H9 (cell line): ENCODE measurements at regions not wholly inside any gene's neighbourhood (a gene's known extent, or its start where the extent isn't known, plus 50 kb on each side); places are given as distances from the start of the nearest gene placed in this dataset.

ENCODE experiments used
- DNase-seq: peaks from one replicate; pipeline ENCODE4 v3.0.0-alpha.2; 2017
- H2AFZ ChIP-seq: one replicate; pipeline ENCODE4 v1.6.1; 2013; ENCODE audit warnings: mild to moderate bottlenecking, low read length, control low read depth, moderate library complexity
- H2AK5ac ChIP-seq: 2 replicates; pipeline ENCODE4 v1.6.1; 2013; ENCODE audit warnings: low read length, control low read depth, mixed read lengths; ENCODE audit not compliant: insufficient read length
- H2BK120ac ChIP-seq: one replicate; pipeline ENCODE4 v1.6.1; 2013; ENCODE audit warnings: low read depth, mild to moderate bottlenecking, low read length, control low read depth, inconsistent platforms; ENCODE audit not compliant: poor library complexity, severe bottlenecking
- H2BK12ac ChIP-seq: 2 replicates; pipeline ENCODE4 v1.6.1; 2013; ENCODE audit warnings: low read length, control low read depth, mixed read lengths, low read depth; ENCODE audit not compliant: insufficient read length
- H2BK15ac ChIP-seq: 2 replicates; pipeline ENCODE4 v1.6.1; 2013; ENCODE audit warnings: low read depth, low read length, control low read depth
- H2BK20ac ChIP-seq: one replicate; pipeline ENCODE4 v1.6.1; 2013; ENCODE audit warnings: low read depth, mild to moderate bottlenecking, low read length, control low read depth, inconsistent platforms; ENCODE audit not compliant: poor library complexity, severe bottlenecking
- H2BK5ac ChIP-seq: 2 replicates; pipeline ENCODE4 v1.6.1; 2013; ENCODE audit warnings: low read length, control low read depth, mixed read lengths; ENCODE audit not compliant: insufficient read length
- H3K14ac ChIP-seq: 2 replicates; pipeline ENCODE4 v1.6.1; 2013; ENCODE audit warnings: low read length, control low read depth; ENCODE audit not compliant: insufficient read depth
- H3K18ac ChIP-seq: 2 replicates; pipeline ENCODE4 v1.6.1; 2013; ENCODE audit warnings: low read depth, mild to moderate bottlenecking, mixed read lengths, low read length, control low read depth; ENCODE audit not compliant: insufficient read length
- H3K23ac ChIP-seq: 2 replicates; pipeline ENCODE4 v1.6.1; 2013; ENCODE audit warnings: low read length, control low read depth, mixed read lengths, low read depth; ENCODE audit not compliant: insufficient read length
- H3K23me2 ChIP-seq: 2 replicates; pipeline ENCODE4 v1.6.1; 2013; ENCODE audit warnings: low read depth, mild to moderate bottlenecking, mixed read lengths, low read length, control low read depth; ENCODE audit not compliant: insufficient read length, poor library complexity, severe bottlenecking
- H3K27ac ChIP-seq: 2 replicates; pipeline ENCODE4 v1.5.1; 2013; ENCODE audit warnings: low read length, control low read depth, mixed read lengths, low read depth; ENCODE audit not compliant: insufficient read length
- H3K27me3 ChIP-seq: 2 replicates; pipeline ENCODE4 v1.6.1; 2013; ENCODE audit warnings: low read length, control low read depth, inconsistent platforms; ENCODE audit not compliant: insufficient read depth
- H3K4ac ChIP-seq: 2 replicates; pipeline ENCODE4 v1.6.1; 2013; ENCODE audit warnings: low read depth, mild to moderate bottlenecking, control low read depth, inconsistent platforms, low read length, moderate library complexity
- H3K4me1 ChIP-seq: 2 replicates; pipeline ENCODE4 v1.6.1; 2013; ENCODE audit warnings: low read length, control low read depth, inconsistent platforms; ENCODE audit not compliant: insufficient read depth
- H3K4me2 ChIP-seq: 2 replicates; pipeline ENCODE4 v1.6.1; 2013; ENCODE audit warnings: low read length, control low read depth, mixed read lengths; ENCODE audit not compliant: insufficient read length, insufficient read depth
- H3K56ac ChIP-seq: 2 replicates; pipeline ENCODE4 v1.6.1; 2013; ENCODE audit warnings: low read depth, mild to moderate bottlenecking, mixed read lengths, low read length, control low read depth; ENCODE audit not compliant: insufficient read length
- H3K79me1 ChIP-seq: 2 replicates; pipeline ENCODE4 v1.6.1; 2013; ENCODE audit warnings: low read depth, mild to moderate bottlenecking, moderate library complexity, low read length, control low read depth, inconsistent platforms; ENCODE audit not compliant: insufficient read depth, poor library complexity, severe bottlenecking
- H3K79me2 ChIP-seq: 2 replicates; pipeline ENCODE4 v1.6.1; 2013; ENCODE audit warnings: low read length, control low read depth, inconsistent platforms; ENCODE audit not compliant: insufficient read depth
- H3K9ac ChIP-seq: 2 replicates; pipeline ENCODE4 v1.6.1; 2013; ENCODE audit warnings: low read length, control low read depth, mixed read lengths; ENCODE audit not compliant: insufficient read length; ENCODE audit errors: extremely low read depth
- H3K9me3 ChIP-seq: one replicate; pipeline ENCODE4 v1.6.1; 2013; ENCODE audit warnings: low read depth, low read length, inconsistent platforms; ENCODE audit not compliant: control insufficient read depth
- H3T11ph ChIP-seq: one replicate; pipeline ENCODE4 v1.6.1; 2013; ENCODE audit warnings: mild to moderate bottlenecking, low read length, control low read depth, inconsistent platforms
- H4K20me1 ChIP-seq: one replicate; pipeline ENCODE4 v1.6.1; 2013; ENCODE audit not compliant: control insufficient read depth, insufficient read length, insufficient read depth
- H4K5ac ChIP-seq: 2 replicates; pipeline ENCODE4 v1.6.1; 2013; ENCODE audit warnings: low read depth, mild to moderate bottlenecking, mixed read lengths, low read length, control low read depth; ENCODE audit not compliant: insufficient read length
- H4K8ac ChIP-seq: replicated peaks from 2 replicates; pipeline ENCODE4 v1.6.1; 2013; ENCODE audit warnings: low read length, control low read depth, mixed read lengths, low read depth; ENCODE audit not compliant: insufficient read length
- H4K91ac ChIP-seq: 2 replicates; pipeline ENCODE4 v1.6.1; 2013; ENCODE audit warnings: low read depth, mild to moderate bottlenecking, moderate library complexity, mixed read lengths, low read length, control low read depth; ENCODE audit not compliant: insufficient read length
- H3K27ac Mint-ChIP-seq, 3 experiments: 2 replicates in 2 of 3; 3 replicates in 1 of 3; pipeline ENCODE4 v1.8.0; 2020 to 2021; ENCODE audit warnings: mixed read lengths in 3 of 3, mild to moderate bottlenecking in 1 of 3, moderate library complexity in 1 of 3
- H3K27me3 Mint-ChIP-seq: 2 replicates; pipeline ENCODE4 v1.8.0; 2021; ENCODE audit warnings: low read depth, mild to moderate bottlenecking, moderate library complexity, mixed read lengths
- H3K36me3 Mint-ChIP-seq, 3 experiments: 2 replicates in 2 of 3; 3 replicates in 1 of 3; pipeline ENCODE4 v1.8.0; 2020 to 2021; ENCODE audit warnings: low read depth in 3 of 3, mixed read lengths in 3 of 3; ENCODE audit not compliant: insufficient read depth in 1 of 3
- H3K4me1 Mint-ChIP-seq, 2 experiments: 2 replicates each; pipeline ENCODE4 v1.8.0; 2020; ENCODE audit warnings: mixed read lengths in 2 of 2
- H3K4me3 Mint-ChIP-seq, 2 experiments: 2 replicates in 1 of 2; 3 replicates in 1 of 2; pipeline ENCODE4 v1.8.0; 2020 to 2021; ENCODE audit warnings: mild to moderate bottlenecking in 2 of 2, mixed read lengths in 2 of 2, moderate library complexity in 1 of 2
- H3K9me3 Mint-ChIP-seq, 2 experiments: 2 replicates in 1 of 2; 3 replicates in 1 of 2; pipeline ENCODE4 v1.8.0; 2020; ENCODE audit warnings: mild to moderate bottlenecking in 2 of 2, mixed read lengths in 2 of 2, moderate library complexity in 1 of 2
- WGBS: extraction: QIAGEN DNeasy Blood & Tissue Kit; methylation state at CpG from one replicate; pipeline ENCODE4 v1.1.7; 2013; ENCODE audit warnings: missing lambda C conversion rate, low lambda C conversion rate, mixed read lengths; ENCODE audit not compliant: insufficient read length; ENCODE audit errors: extremely low coverage; 5-methylcytosine and 5-hydroxymethylcytosine counted together
- TF ChIP-seq, protein P1 (sequence below): fragments of 200-600 bp; sonication (generic); conservative IDR thresholded peaks from 3 replicates; pipeline ENCODE4 v1.8.0; 2021; ENCODE audit warnings: antibody characterized with exemption, mild to moderate bottlenecking

- Histone ChIP-seq H3K23ac (no peak overlapping the region), H3K27ac (no peak overlapping the region), H2BK15ac (no peak overlapping the region), H2BK20ac (no peak overlapping the region), H3T11ph (no peak overlapping the region), H3K4ac (no peak overlapping the region), H3K79me1 (no peaks in the 10 kb centered on the region), H4K8ac (no peak overlapping the region), H3K18ac (no peak overlapping the region), H4K5ac (no peak overlapping the region), H2AK5ac (no peak overlapping the region), H4K20me1 (no peaks in the 10 kb centered on the region), H2BK12ac (no peak overlapping the region), H2BK120ac (no peak overlapping the region), H3K27me3 (no peaks in the 10 kb centered on the region), H3K9ac (no peak overlapping the region), H3K9me3 (no peaks in the 10 kb centered on the region), H3K4me2 (no peak overlapping the region), H3K14ac (no peak overlapping the region), H2BK5ac (no peak overlapping the region), H3K4me1 (no peaks in the 10 kb centered on the region), H3K23me2 (no peaks in the 10 kb centered on the region), H4K91ac (no peak overlapping the region), H2AFZ (no peak overlapping the region), H3K79me2 (no peaks in the 10 kb centered on the region), H3K56ac (no peak overlapping the region)
- no CpG with 5 or more reads among the region's 2 CpGs for WGBS
- H3K27me3 Mint-ChIP-seq, result peaks cover 4% of the 10 kb centered on the region; the same call in 1 of the 2 replicates
- DNase-seq, result no peak
- peaks cover 12 to 16% of the 10 kb centered on the region in 2 experiments for H3K9me3 Mint-ChIP-seq
- H3K4me3 Mint-ChIP-seq, result no peak overlapping the region
- peaks cover 0 to 4% (median 1%) of the 10 kb centered on the region in 3 experiments; a peak in 3 of 7 replicates for H3K36me3 Mint-ChIP-seq
- TF ChIP-seq, protein P1, sequence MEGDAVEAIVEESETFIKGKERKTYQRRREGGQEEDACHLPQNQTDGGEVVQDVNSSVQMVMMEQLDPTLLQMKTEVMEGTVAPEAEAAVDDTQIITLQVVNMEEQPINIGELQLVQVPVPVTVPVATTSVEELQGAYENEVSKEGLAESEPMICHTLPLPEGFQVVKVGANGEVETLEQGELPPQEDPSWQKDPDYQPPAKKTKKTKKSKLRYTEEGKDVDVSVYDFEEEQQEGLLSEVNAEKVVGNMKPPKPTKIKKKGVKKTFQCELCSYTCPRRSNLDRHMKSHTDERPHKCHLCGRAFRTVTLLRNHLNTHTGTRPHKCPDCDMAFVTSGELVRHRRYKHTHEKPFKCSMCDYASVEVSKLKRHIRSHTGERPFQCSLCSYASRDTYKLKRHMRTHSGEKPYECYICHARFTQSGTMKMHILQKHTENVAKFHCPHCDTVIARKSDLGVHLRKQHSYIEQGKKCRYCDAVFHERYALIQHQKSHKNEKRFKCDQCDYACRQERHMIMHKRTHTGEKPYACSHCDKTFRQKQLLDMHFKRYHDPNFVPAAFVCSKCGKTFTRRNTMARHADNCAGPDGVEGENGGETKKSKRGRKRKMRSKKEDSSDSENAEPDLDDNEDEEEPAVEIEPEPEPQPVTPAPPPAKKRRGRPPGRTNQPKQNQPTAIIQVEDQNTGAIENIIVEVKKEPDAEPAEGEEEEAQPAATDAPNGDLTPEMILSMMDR, result no peak
- H3K27ac Mint-ChIP-seq, result no peak overlapping the region
- no peaks in the 10 kb centered on the region for H3K4me1 Mint-ChIP-seq
Measured at GRCh38 chr7:50220273-50220672, 84.2 kb upstream of the IKZF1 start.
